ENCODE measurements at regions not wholly inside any gene's neighbourhood (a gene's known extent, or its start where the extent isn't known, plus 50 kb on each side); places are given as distances from the start of the nearest gene placed in this dataset.
A peak's percentile ranks its signal among the peaks of the same experiment; 100 is the strongest.

DNA sequence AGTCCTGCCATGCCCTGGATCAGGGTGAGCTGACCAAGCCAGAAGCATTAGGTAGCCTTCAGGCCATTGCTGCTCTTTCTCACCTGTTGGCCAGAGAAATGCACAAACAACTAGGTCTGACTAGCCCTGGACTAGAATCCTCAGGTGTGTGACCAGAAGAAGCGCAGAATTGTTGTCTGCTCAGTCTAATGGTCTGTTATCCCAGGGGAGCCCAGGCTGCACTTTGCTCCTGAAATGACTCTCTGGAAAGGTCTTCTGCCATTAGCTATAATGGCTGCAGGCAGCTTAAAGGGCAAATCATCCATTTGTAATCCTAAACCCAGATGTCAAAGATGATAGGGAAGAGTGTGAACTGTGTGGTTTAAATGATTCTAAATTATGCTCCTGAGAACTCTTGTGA is 246.1 kb downstream of the NFKBIZ start:
- TF ChIP-seq CTCF (IDR thresholded peaks at IDR 0.05; ENCODE audit: insufficient read depth, low read length, severe bottlenecking), result no peak
- DNase-seq (ENCODE audit: low read depth) (no peak), FAIRE-seq (peak; percentile 23)
- Histone ChIP-seq H3K36me3 (ENCODE audit: control insufficient read depth, insufficient read depth, low read length) (no peaks in the 10 kb centered on the region), H3K27me3 (ENCODE audit: control insufficient read depth, insufficient read depth, low read length) (no peaks in the 10 kb centered on the region), H3K4me3 (ENCODE audit: low read depth, low read length) (no peak overlapping the region)

DNA sequence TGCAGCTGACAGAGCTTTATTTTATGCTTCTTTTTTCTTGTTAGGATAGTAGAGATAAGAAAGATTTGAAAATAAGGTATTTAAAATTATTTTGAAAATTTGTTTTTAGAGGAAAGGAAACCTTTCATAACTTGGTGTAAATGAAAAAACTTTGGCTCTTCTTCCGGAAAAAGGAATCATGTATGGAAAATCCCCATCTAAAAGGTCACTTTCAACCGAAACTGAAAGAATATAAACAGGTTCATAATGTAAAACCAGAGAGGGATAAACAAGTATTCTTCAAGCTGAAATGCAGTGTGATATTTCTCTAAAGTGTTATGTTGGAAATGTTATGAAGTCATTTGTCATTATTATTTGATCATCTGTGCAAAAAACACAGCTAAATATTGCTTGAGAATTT is 246.8 kb downstream of the NFKBIZ start:
- no peaks in the 10 kb centered on the region for H3K27me3 ChIP-seq (ENCODE audit: control insufficient read depth, insufficient read depth, low read length)
- no peak for TF ChIP-seq CTCF (IDR thresholded peaks at IDR 0.05; ENCODE audit: insufficient read depth, low read length, severe bottlenecking)
- no peaks in the 10 kb centered on the region for H3K36me3 ChIP-seq (ENCODE audit: control insufficient read depth, insufficient read depth, low read length)
- FAIRE-seq (no peak), DNase-seq (ENCODE audit: low read depth) (no peak)
- no peak overlapping the region for H3K4me3 ChIP-seq (ENCODE audit: low read depth, low read length)

DNA sequence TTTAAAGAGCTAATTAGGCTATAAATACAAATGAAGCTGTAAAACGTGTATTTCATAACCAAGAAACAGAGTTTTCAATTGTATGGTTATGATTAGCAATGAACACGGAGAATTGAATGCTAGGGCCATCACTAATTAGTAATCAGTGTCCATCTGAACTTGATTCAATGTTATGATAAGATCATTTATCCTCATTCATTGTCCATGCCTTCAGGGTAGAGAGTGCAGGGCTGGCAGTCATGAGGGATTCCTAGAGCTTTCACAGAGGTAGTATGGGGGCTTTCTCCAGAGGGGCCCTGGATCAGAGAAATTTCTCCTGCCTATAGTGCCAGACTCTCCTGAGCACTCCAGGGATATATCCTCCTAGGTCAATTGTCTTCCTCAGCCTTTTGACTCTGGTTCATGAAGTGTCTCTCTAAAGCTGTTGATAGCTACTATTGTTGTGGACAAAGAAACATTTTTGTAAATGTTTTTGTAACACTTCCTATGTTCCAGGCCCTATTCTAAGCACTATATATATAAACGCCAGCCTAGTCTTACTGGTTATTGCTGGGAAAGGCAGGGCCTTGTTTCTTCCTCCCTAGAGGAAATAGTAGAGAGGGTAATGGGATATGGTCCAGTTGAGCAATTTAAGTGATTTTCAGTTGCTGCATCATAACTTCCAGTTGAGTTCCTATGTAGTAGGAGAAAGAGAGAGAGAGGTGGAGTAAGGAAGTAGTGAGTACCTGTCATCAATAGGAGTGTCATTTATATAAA is 249.0 kb downstream of the NFKBIZ start:
- FAIRE-seq (no peak), DNase-seq (ENCODE audit: low read depth) (no peak)
- TF ChIP-seq CTCF (IDR thresholded peaks at IDR 0.05; ENCODE audit: insufficient read depth, low read length, severe bottlenecking), result no peak

GRCh38 chr3:102099913-102100312 is 250.6 kb downstream of the NFKBIZ start:
- Histone ChIP-seq H3K27me3 (ENCODE audit: control insufficient read depth, insufficient read depth, low read length) (no peaks in the 10 kb centered on the region), H3K36me3 (ENCODE audit: control insufficient read depth, insufficient read depth, low read length) (no peaks in the 10 kb centered on the region), H3K4me3 (ENCODE audit: low read depth, low read length) (no peak overlapping the region)
- TF ChIP-seq CTCF (IDR thresholded peaks at IDR 0.05; ENCODE audit: insufficient read depth, low read length, severe bottlenecking), result no peak
- no peak for DNase-seq (ENCODE audit: low read depth)
- FAIRE-seq, result no peak

More for the DNA sequence above, 249.0 kb downstream of the NFKBIZ start:
- Histone ChIP-seq H3K27me3 (ENCODE audit: control insufficient read depth, insufficient read depth, low read length) (no peaks in the 10 kb centered on the region), H3K36me3 (ENCODE audit: control insufficient read depth, insufficient read depth, low read length) (no peaks in the 10 kb centered on the region), H3K4me3 (ENCODE audit: low read depth, low read length) (no peak overlapping the region)

- DNase-seq (ENCODE audit: low read depth) (peak; percentile 61), FAIRE-seq (no peak)
- no peak for TF ChIP-seq CTCF (IDR thresholded peaks at IDR 0.05; ENCODE audit: insufficient read depth, low read length, severe bottlenecking)
- Histone ChIP-seq H3K4me3 (ENCODE audit: low read depth, low read length) (no peak overlapping the region), H3K27me3 (ENCODE audit: control insufficient read depth, insufficient read depth, low read length) (no peaks in the 10 kb centered on the region), H3K36me3 (ENCODE audit: control insufficient read depth, insufficient read depth, low read length) (no peaks in the 10 kb centered on the region)
Observed at GRCh38 chr3:102102394-102102793, 253.1 kb downstream of the NFKBIZ start.

DNA sequence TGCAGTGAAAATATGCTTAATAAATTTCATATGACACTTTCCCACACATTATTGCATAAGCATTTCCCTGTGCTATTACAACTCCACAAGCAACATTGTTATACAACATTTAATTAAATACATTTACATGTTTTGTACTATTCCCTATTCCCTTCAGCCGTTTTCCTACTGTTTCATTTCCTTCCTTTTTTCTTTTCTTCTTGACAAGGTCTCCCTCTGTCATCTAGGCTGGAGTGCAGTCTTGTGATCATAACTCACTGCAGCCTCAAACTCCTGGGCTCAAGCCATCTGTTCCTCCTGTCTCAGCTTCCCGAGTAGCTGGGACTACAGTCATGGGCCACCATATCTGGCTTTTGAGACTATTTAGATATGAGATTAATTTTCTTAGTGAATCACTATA is 254.7 kb downstream of the NFKBIZ start:
- FAIRE-seq (no peak), DNase-seq (ENCODE audit: low read depth) (no peak)
- TF ChIP-seq CTCF (IDR thresholded peaks at IDR 0.05; ENCODE audit: insufficient read depth, low read length, severe bottlenecking), result no peak
- Histone ChIP-seq H3K36me3 (ENCODE audit: control insufficient read depth, insufficient read depth, low read length) (no peaks in the 10 kb centered on the region), H3K4me3 (ENCODE audit: low read depth, low read length) (no peak overlapping the region), H3K27me3 (ENCODE audit: control insufficient read depth, insufficient read depth, low read length) (no peaks in the 10 kb centered on the region)
